HG02884 (cell line): ENCODE measurements at regions not wholly inside any gene's neighbourhood (a gene's known extent, or its start where the extent isn't known, plus 50 kb on each side); places are given as distances from the start of the nearest gene placed in this dataset.

Experiments used
- ATAC-seq: cut with Tn5 transposase; IDR thresholded peaks from one replicate; pipeline ENCODE4 v1.9.1; 2021; ENCODE audit warnings: mild to moderate bottlenecking, moderate library complexity; ENCODE audit not compliant: unreplicated experiment

DNA sequence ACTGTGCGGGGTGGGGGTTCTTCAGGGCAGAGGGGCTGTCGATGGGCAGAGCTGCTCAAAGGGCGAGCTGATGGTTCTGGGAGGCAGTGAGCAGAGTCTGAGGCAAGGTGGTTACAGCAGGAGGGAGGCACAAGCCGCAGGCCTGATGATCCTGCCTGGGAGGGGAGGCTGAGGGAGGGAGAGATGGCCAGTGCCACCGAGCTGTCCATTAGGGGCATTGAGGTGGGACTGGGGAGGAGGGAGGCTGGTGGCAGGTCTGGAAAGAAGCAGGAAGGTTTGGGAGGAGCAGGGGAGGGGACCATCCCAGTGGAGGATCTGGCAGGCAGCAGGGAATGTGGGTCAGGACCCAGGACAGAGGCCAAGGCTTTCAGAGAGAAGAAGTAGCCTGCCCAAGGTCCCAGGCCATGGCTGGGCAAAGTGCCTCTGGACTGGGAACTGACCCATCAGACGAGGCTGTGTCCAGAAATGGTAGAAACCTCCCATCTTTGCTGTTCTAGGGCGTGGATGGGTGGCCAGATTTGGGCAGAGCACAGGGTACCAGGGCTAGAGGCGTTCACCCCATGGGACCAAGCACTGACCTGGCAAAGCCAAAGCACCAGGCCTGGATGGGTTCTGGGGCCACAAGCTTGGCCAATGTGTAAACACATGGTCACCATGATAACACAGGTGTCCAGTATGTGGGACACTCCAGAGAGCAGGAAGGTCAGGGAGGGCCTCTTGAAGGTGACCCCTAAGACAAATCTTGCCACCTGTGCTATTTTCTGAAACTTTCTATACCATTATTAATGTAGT lies 55.5 kb downstream of the INHBB start:
- no peak for ATAC-seq

DNA sequence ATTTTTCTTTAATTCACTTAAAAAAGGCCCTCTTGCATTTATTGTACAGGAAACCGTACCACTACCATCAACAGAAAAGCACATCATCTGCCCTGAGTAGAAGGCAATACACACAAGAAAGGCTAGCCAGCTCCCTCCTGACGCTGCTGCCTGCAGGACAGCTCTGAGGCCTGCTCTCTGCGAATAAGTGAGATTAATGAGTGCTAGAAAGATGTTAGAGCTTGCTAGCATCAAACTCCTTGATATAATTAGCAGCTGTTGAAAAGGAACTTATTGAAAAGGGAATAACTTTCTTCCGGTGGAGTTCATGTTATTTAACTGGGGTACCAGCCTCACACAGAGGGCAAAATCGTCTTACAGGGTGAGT lies 56.1 kb downstream of the INHBB start:
- ATAC-seq, result no peak

DNA sequence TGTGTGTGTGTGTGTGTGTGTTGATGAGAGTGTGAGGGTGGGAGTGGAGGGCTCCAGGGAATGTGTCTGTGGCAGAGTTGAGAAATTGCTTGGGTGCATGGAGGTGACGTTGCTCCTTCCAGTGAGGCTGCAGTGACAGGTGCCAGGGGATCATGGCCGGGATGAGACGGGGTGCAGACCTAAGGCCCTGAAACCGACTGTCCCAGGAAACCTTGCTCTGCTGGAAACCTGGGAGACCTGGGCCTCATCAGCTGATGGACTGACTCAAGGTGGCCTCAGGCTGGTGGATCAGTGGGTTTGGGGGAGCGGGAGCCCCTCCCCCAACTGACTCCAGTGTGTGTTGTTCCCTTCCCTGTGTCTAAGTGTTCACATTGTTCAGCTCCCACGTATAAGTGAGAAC lies 56.6 kb downstream of the INHBB start:
- ATAC-seq, result no peak

DNA sequence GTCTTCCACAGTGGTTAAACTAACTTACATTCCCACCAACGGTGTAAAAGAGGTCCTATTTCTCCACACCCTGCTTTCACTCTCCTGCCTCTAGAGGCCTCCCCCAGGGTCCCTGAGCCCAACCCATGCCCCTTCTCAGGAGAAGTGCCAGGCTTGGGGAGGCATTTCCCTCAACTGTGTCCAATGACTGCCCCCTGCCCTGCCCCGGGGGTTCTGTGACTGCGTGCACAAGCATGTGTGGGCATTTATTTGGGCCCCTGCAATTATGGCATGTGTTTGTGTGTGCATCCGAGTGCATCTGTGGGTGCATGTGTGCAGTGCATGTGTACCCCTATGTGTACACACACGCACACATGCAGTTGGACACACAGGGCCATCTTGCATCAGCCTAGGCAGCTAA lies 57.3 kb downstream of the INHBB start:
- no peak for ATAC-seq

DNA sequence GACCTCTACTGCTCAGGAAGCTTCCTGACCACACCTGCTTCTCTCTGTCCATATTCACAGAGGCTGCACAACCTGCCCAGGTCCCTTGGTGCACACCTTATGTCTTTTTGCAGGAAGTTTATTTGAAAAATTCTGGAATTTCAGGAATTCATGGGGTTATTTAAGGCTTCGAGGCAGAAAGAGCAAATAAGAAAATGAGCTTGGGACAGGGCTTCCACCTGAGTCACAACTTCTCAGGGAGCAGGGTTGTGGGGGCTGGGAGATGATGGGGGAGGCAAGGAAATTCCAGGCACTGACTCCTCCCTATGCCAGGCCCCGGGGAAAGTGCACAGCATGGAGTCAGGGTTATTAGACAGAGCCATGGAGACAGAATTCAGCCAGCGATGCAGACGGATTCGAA lies 57.7 kb downstream of the INHBB start:
- no peak for ATAC-seq

DNA sequence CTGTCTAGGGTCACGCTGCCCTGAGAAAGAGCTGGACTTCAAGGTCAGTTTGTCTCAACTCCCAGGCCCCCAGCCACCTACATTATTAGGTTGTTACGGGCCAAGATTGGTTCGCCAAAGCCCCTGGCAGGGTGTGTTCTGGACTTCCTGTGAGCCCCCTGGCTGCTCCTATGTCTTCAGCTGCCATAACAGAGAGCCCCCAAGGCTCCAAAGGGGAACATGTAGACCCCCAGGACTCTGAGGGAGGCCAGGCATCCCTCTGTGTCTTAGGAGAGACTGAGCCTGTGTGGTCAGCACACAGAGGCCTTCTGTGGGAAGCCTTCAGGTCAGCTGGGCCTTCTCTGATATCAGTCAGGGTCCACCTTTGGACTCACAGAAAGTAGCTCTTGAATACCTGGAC lies 58.3 kb downstream of the INHBB start:
- ATAC-seq, result no peak

DNA sequence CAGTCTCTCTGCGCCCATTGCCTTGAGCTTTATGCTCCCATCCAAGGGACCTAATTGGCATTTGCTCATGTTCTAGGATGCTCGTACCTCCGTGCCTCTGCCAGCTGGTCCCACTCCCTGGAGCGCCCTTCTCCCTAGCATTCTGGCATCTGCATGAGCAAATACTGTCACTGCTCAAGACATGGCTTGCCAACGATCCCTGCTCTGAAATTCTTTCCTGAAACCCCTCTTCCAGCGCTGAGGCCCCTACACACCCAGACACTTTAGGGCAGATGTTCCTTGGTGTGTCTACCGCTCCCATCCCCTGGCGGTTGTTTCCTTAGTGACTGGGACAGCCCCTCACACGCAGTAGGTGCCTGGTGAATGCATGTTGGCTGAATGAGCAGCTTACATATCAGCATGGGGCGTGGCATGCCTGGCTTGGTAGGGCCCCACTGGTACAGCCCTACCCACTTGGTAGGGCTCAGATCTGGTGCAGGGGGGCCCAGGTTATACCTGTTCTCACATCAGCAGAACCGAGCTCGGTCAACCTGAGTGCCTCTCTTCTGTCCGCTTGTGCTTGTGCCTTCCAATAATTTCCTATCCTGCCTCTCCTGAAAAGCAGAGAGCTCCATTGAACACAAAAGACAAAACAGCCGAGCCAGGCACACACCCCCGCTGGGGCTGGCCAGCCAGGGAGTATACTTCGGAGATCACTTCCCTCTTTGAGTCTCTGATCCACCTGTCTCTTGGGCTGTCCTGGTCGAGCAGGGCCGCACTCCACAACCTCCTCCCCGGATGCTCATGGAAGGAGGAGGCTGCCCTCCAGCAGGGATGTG lies 59.2 kb downstream of the INHBB start:
- ATAC-seq, result no peak

DNA sequence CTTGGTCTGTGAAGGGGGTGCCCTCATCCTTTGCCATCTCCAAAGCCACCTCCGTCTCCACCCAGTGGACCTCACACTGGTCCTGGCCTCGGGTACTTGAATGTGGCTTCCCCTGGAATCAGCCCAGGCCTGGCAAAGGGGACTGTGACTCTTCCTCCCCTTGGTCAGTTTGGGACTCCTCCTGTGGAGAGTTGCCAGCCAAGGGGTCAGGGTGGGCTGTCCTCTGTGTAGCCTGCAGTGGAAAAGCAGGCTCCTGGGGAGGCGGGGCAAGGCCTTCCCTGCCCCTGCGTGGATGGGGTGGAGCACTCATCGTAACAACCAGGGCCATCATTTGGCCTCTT lies 59.8 kb downstream of the INHBB start:
- ATAC-seq, result no peak

DNA sequence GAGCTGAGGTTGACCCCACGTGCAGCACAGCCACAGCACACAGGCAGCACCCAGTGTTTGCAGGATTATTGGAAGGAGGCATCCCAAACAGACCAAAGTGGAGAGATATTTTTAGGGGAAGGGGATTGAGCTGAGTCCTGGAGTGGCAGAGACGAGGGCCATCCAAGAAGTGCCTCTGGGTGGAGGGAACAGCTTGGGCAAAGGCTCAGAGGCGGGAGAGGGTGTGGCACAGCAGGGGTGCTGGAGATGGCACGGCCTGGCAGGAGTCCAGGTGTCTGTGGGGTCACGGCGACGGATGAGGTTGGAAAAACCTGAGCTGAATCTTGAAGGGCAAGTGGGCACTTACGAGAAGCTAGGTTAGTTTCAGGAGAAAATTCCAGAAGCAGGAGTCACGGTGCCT lies 60.6 kb downstream of the INHBB start:
- ATAC-seq, result no peak

DNA sequence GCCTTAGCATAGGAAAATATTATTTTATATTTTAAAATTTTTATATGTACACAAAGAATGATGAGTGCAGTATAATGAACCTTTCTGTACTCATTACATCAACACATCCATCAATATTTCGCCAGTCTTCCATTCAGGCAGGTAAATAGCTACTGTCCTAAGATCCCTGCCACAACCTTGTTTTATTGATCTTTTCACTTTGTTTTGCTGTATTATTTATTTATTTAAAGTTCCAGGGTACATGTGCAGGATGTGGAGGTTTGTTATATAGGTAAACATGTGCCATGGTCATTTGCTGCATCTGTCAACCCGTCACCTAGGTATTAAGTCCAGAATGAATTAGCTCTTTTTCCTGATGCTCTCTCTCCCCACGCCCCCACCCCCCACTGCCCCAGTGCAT lies 64.6 kb downstream of the INHBB start:
- no peak for ATAC-seq

DNA sequence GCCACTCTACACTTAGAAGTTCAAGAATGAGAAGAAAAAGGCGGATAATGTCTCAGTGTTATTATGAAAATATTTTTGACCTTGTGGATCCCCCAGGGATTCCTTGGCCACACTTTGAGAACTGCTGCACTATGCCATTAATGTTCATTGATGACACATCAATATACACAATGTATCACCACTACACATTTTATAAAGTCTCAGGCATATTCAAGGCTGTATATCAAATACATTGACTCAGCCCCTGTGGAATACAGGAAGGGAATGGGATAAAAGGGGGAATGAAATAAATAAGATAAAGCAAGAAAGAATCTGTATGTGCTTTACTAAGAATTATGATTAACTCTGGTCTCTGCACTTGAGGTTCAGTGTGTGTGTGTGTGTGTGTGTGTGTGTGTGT lies 69.1 kb downstream of the INHBB start:
- no peak for ATAC-seq

DNA sequence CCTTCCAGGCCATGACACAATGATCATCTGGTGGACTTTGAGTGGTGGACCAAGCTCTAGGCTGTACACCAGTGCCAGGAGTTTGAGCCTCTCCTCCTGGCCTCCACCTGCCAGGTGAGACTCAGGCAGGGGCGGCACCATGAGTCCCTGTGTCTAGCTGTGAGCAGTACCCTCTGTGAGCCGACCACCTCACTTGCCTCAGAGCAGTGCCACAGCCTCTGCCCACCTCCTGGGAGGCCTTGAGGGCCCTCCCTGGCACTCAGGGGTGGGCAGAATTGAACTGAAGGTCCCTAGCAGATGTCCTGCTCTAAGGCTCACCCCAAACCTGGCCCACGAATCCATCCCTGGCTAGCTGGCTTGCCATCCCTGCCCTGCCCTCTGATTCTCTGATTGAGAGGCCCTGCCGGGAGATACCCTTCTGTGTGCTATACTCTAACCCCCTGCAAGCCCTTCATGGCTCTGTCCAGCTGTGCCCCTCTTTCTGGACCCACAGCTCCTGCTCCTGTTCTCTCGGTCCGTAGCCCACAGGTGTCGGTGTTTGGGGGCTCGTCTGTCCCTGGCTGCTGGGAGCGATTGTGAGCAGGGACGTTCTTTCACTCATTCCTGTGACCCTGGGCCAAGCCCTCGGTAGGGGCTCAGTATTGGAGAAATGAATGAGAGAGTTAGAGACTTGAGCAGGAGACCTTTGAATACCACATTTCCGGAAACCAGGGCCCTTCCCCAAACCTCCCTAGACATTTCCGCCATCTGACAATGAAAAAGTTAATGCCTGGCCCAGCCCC lies 70.0 kb downstream of the INHBB start:
- no peak for ATAC-seq

DNA sequence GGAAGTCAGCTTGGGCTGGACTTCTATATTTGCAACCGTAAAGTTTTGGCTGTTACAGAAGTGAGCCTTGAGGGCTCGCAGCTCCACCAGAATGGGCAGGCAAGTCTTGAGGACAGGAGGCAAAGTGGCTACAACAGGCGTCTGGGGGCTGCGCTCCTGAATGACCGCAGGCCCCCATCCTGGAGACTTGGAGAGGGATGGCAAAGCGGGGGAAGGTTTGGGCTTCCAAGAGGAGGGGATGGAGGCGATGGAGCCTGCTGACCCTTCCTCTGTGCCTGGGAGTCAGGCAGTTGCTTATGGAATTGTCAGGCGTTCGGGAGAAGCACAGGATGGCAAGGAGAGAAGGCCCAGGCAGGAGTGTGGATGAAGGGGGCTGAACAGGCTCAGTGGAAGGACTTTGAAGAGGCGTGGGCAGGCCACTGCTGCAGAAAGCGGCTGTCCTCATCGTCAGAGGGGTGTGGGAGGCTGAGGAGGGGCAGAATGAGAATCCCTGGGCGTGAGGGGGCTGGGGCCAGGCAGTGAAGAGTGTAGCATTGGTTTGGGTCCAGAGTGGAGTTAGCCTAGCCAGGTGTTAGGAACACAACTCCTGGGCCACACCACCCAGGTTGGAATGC lies 72.3 kb downstream of the INHBB start:
- no peak for ATAC-seq

DNA sequence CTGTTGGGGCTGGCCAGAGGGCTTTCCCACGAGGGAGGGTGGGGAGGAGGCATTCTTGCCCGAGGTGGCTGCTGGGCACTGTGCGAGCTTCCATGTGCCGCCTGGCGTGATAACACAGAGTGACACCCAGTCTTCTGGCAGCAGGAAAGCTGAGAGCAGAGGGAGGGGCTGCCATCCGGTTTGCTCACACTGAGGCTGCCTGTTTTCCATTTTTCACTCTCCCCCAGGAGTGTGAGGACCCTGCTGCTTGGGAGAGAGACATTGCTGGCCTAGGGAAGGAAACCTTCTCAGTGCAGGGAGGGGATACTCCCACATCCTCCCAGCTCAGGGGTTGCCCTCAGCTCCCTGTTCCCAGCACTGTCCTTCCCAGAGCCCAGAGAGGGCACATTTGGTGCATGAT lies 73.1 kb downstream of the INHBB start:
- no peak for ATAC-seq

DNA sequence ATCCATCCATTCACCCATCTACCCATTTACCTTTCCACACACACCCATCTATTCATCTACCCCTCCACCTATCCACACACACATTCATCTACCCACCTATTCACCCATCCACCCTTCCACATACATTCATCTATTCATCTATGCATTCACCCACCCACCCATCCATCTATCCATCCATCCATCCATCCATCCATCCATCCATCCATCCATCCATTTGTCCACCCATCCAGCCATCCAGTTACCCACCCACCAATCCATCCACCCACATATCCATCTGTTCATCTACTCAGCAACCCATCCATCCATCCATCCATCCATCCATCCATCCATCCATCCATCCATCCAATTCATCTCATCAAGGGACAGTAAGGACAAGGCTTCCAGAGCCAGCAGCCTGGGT lies 74.0 kb downstream of the INHBB start:
- no peak for ATAC-seq

DNA sequence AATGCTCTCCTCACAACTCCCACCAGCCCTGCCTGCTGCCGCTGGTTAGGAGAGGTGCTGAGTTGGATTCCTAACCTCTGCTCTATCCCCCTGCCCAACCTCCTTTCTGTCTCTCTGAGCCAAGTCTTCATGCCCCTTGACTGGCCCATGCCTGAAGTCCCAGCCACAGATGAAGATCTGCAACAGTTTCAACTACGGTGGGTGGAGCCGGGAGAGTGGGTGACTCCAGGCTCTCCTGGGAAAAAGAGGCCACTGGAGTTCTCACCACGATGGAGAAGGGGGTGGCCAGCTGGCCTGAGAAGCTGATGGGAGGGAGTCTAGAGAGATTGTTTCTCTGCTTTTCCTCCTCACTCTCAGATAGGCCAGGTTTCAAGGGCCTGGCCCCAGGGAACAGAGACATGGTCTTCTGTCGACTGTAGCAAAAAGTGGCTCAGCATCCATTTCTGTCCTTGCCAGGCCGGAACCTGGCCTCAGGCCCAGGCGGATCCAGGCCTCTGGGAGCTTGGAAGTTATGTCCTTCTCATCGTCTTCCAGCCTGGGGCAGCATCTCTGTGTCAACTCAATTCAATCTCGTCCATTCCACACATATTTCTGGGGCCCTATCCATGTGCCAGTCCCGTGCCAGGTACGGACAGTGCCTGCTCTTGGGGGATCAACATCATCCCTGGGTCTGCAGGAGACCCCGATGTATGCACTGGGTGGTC lies 75.3 kb downstream of the INHBB start:
- no peak for ATAC-seq

DNA sequence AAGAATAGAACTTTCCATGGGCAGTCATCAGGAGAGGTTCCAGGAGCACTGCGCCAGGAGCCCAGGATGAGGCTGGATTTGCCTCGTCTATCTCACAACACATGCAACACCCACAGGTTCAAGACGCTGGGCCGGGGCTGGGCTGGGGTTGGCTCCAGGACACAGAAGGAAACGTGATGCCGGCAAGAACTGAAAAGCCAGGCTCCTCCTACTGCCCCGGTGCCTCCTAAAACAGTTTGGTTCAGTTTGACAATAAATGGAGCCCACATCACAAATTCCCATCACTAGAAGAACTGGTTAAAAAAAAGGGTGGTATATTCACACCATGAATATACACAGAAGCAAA lies 75.9 kb downstream of the INHBB start:
- no peak for ATAC-seq

DNA sequence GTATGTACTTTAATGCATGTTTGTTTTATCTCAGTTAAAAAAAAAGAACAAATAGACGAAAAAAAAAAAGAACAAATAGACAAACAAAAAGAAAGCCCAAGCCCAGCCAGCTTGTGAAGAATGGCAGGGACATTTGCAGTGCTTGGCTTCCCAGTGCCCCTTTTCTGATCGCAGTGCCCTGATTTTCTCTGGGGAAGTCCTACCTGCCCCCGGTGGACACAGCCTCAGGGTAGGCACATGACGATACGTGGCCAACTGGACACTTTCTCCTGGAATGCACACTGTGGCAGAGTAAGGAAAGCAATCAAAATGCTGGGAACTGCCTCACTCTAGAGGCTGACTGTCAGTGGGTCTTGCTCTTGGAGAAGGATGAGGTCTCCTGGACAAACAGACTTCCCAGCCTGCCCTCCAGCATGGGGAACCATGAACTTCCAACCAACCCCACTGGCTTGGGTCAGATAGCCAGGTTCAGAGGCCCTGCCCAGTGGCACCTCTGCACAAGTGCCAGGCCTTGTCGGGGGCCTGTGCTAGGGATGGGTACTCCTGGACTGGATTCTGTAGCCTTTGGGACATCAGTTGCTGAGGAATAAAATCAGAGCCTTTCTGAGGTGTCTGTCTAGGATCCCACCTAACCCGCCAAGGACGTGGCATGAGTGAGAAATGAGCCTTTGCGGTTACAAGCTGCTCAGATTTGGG lies 76.7 kb downstream of the INHBB start:
- no peak for ATAC-seq

DNA sequence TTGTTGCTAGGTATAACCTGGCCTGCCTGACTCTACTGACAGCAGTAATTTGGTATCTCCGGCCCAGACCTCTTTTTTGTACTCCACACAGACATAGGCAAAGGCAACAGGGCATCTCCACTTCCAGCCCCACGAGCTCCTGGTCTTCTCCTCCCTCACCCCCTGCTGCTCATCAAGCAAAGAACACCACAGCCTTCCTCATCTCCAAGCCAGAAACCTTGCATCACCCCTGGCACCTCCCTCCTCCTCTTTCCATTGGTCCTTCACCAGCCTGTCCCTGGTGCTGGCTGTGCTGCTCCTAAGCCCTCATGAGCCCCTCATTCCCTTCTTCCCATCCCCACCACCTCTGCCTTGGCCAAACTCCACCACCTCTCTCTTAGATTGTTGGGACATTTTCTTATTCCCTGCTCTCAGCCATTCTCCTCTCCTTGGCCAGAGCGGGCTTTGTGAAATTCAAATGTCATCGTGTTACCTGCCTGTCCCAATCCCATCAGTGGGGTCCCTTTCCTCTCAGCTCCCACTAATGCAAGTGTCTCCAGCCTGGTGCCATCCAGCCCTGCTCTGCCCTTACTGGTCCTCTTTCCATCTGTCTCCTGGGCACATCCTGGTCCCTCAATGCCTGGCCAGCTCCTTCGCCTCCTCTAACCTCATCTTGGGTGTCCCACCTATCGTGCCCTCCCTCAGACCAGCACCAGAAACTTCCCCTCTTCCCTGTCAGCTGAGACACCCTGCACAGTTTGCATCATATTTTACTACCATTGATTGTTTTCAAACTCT lies 77.4 kb downstream of the INHBB start:
- ATAC-seq, result no peak
